Stimulated activated CD8-positive, alpha-beta memory T cell treated with anti-CD3 and anti-CD28 coated beads, Interleukin-15, amount 100 ng/mL, for 24 hours (primary cell): ENCODE measurements at regions not wholly inside any gene's neighbourhood (a gene's known extent, or its start where the extent isn't known, plus 50 kb on each side); places are given as distances from the start of the nearest gene placed in this dataset.

ENCODE experiments used
- DNase-seq: peaks from one replicate; pipeline ENCODE4 v3.0.0-alpha.2; 2020; ENCODE audit warnings: low read depth

DNA sequence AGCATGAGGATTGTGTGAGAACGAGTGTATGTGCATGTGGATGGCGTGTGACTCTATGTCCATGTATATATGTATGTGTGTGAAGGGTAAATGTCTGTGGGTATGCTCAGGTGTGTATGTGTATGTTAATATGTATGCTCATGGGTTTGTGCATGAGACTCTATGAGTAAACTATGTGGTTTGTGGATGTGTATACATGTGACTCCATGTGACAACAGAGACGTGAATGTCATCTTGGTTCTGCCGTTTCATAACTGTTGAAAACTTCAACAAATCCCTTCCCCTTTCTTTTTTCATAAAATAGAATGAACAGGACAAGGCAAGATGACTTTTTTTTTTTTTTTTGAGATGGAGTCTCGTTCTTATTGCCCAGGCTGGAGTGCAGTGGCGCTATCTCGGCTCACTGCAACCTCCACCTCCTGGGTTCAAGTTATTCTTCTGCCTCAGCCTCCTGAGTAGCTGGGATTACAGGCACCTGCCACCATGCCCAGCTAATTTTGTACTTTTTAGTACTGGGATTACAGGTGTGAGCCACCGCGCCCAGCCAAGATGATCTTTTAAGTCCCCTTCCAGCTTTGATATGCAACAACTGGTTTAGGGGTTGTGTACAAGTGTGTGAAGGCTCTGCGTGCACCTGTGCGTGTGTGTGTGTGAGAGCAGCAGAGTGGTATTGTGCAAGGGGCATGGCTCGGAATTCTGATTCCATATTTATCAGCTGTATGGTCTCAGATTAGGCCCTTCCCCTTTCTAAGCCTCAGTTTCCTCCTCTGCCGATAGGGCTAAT, 106.3 kb downstream of the EBNA1BP2 start:
- no peak for DNase-seq

- DNase-seq: no peak
Measured at GRCh38 chr1:43065191-43065590, 106.5 kb upstream of the SLC2A1 start.

GRCh38 chr1:43063394-43064219, 104.9 kb upstream of the SLC2A1 start:
- no peak for DNase-seq

DNA sequence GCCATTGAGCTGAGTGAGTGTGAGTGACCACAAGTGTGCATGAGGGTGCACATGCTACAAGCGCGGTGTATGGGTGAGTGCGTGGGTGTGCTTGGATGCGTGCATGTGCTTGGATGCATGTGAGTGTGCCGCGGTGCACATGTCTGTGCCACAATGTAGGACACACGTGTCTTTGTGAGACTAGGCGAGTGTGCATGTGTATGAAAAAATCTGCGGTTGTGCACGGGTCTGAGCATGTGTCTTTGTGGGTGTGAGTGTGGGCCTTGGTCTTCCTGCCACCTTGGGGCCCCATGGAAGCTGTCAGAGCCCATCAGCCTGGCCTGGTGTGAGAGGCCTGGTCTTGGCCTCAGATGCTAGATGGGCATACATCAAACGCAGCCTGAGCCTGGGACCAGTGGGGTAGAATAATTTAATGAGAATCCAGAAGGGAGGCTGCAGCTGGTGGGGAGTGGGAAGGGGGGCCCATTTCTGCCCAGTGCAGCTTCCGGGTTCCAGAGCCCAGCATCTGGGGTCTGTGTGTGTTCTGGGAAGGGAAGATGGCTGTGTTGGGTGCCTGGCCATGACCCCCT, 103.9 kb upstream of the SLC2A1 start:
- DNase-seq: no peak

DNA sequence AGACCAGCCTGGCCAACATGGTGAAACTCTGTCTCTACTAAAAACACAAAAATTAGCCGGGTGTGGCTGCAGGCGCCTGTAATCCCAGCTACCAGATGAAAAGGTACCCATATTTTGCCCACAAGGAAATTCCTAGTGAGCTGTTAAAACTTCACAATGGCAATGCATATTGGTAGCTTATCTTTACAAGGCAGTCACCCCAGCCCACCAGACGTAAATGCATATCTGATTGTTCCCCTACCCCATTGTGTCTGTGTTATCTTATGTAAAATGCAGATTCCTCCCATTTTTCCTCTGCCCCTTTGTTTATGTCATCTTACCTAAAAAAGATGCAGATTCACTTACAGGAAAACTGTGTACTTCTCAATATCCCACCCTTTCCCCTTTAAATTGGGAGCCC, 103.1 kb upstream of the SLC2A1 start:
- DNase-seq: no peak

GRCh38 chr1:43059640-43060574, 101.2 kb upstream of the SLC2A1 start:
- no peak for DNase-seq

- no peak for DNase-seq
Measured at GRCh38 chr1:43058545-43059360, 100.1 kb upstream of the SLC2A1 start.

DNA sequence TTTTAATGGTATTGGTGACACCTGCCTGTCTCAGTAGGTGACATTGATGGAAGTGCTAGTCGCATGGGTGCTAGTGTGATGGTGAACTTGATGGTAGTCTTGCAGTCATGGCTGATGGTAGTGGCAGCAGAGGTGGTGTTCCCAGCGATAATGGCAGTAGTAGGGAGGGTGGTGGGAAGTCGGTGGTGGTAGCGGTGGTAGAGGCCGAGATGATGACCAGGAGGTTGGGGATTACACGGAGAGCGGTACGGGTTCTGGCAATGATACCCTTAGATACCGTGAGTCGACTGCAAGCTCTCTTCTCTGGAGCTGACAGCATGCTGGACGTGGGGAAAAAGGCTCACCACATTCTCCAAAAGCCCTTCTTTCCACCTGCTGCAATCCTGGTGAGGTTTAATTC, 99.4 kb upstream of the SLC2A1 start:
- no peak for DNase-seq

GRCh38 chr1:43057567-43057966, 98.9 kb upstream of the SLC2A1 start:
- DNase-seq: no peak

DNA sequence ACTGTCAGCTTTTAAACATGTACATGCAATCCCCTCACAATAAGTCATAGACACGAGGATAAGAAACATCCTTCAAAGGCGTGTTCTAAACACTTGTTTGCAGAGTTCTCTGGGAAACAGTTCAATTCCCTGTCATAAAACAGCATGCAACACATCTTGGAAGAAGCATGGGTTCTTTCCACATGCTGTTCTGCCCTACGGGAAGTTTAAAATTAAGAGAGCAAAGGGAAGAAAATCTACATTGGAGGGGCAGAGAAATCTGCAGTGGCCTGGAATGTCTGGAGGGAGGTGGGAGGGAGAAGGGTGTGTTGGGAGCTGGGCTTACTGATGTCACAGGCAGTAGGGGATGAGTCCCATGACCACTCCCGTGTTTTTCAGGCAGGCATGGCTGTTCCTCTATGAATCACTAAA, 98.3 kb upstream of the SLC2A1 start:
- DNase-seq: no peak

DNA sequence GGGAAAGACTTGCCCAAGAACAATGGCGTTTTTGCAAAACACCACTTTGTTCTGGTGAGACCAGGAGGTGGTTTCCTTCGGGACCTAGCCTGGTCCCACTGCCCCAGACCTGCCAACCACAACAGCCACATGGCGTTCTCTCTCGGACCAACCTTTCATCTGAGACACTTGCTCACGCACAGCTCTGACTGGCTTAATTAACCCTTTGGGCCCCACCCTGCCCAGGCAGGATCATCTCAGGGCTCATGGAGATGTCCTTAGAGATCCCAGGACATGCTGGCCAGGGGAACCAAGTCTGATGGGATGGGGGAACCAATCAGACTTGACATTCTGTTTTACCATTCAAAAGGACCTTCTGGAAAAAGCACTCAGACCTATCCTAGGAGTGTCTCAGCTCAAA, 97.8 kb upstream of the SLC2A1 start:
- no peak for DNase-seq

DNA sequence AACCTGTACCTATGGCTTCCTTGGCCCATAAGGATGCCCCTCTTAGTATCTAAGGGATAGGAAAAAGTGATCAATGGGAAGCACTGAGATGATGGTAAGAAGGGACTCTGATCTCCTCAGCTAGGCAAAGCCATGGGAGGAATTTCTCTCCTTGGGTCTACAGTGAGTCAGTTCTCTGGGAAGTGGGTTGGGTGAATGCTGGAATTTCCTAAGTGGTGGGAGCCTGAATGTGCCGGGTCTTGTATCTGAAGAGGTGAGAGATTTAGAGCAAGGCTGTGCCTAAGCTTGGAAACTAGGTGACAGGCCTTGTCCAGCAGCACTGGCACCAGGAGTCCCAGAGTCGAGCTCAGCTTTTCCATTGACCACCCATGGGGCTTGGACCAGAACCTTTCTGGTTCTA, 96.3 kb upstream of the SLC2A1 start:
- no peak for DNase-seq

- DNase-seq: no peak
Measured at GRCh38 chr1:43052786-43053439, 94.2 kb upstream of the SLC2A1 start.

- DNase-seq: no peak
Measured at GRCh38 chr1:43052322-43052721, 93.7 kb upstream of the SLC2A1 start.

DNA sequence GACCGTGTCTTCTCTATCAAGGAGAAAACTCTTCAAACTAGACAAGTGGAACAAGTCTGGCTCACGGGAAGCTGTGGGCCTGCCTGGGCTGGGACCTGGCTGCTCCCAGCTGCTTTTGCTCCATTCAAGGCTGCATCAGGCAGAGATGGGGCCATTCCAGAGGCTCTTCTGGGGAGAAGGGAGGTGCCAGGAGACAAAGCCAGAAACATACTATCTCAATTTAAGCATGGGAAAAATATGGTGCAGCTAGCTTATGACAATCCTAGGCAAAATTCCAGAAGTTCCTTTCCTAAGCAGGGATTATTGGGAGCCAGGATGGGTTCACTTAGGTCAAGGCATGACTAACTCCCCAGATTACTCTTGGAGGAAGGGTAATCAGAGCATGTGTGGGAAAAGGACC, 90.8 kb upstream of the SLC2A1 start:
- no peak for DNase-seq

DNA sequence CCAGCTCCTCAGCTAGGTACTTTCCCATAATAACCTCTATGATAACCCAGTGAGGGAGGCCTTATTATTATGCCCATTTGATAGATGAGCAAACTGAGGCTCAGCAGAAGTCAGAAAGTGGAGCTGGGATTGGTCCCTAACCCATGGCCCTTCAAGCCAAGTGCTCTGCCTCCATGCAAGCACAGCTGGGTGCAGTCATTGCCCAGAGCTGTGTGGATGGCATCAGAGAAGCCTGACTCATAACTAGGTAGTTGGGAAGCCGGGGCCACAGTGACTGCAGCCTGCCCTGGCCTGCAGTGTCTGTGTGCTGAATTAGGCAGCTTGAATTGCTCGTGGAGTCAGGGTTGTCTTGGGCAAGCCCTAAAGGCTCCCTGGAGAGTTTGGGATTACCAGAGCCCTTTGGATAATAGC, 89.9 kb upstream of the SLC2A1 start:
- DNase-seq: no peak

GRCh38 chr1:43047135-43047534, 88.5 kb upstream of the SLC2A1 start:
- no peak for DNase-seq

DNA sequence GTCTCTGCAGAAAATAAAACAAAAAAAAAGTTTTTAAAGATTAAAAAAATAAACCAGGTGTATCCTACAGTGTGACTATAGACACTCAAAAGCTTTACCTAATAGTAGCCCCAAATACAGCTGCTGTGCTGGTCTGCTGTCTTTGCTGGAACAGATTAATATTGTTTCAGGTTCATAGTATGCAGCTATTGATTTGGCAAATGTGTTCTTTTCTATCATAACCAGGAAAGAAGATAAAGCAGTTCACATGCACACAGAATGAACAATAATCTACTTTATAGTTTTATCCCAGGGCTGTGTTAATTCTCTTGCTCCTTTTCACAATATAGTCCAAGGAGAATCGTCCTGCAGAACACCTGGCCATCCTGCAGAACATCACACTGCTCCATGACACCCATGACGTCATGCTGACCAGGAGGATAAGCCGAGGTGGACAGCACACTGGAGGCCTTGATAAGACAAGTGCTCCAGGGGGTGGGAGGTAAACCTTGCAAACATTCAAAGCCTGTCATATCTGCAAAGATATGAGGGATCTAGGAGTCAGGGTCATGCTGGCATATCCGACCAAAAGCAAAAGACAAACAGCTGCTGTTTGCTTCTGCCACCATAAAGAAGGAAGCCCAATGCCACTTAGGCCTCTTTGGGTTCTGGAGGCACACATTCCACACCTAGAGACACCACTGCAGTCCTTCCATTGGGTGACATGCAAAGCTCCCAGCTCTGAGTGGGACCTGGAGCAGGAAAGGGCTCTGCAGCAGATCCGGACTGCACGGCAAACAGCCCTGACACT, 86.1 kb upstream of the SLC2A1 start:
- DNase-seq: no peak

DNA sequence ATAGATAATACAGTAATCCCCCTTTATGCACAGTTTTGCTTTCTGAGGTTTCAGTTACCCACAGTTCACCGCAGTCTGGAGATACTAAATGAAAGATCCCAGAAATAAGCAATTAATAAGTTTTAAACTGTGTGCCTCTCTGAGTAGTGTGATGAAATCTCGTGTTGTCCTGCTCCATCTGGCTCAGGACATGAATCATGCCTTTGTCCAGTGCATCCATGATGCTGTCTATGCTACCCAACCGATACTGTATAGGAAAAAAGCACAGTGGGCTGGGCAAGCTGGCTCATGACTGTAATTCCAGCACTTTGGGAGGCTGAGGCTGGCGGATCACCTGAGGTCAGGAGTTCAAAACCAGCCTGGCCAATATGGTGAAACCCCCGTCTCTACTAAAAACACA, 85.0 kb upstream of the SLC2A1 start:
- no peak for DNase-seq
